NCI-H2081 (cell line): ENCODE measurements at regions not wholly inside any gene's neighbourhood (a gene's known extent, or its start where the extent isn't known, plus 50 kb on each side); places are given as distances from the start of the nearest gene placed in this dataset.
A peak's percentile ranks its signal among the peaks of the same experiment; 100 is the strongest.
"Not testable (repeated sequence)": the region's sequence is repeated elsewhere in the genome, so short reads cannot be mapped to it uniquely, and the experiment has no call there.

Experiments used
- DNase-seq, 2 experiments: peaks; one replicate each; lab custom pipeline; 2025; lab: John Stamatoyannopoulos, UW

- not testable (repeated sequence) for DNase-seq
Measured at GRCh38 chr4:142897518-142897917, 51.4 kb upstream of the INPP4B start.

- no peak for DNase-seq
Measured at GRCh38 chr4:142900622-142901021, 54.5 kb upstream of the INPP4B start.

GRCh38 chr4:142901166-142901662, 55.1 kb upstream of the INPP4B start:
- no peak for DNase-seq

GRCh38 chr4:142903617-142904016, 57.5 kb upstream of the INPP4B start:
- not testable (repeated sequence) for DNase-seq

- no peak for DNase-seq
Measured at GRCh38 chr4:142909908-142910307, 63.8 kb upstream of the INPP4B start.

- no peak for DNase-seq
Measured at GRCh38 chr4:142913034-142913433, 66.9 kb upstream of the INPP4B start.

- DNase-seq = no peak
Measured at GRCh38 chr4:142913461-142914030, 67.4 kb upstream of the INPP4B start.

GRCh38 chr4:142917678-142918077, 71.6 kb upstream of the INPP4B start:
- DNase-seq = no peak

- no peak for DNase-seq
Measured at GRCh38 chr4:142922720-142923119, 76.6 kb upstream of the INPP4B start.

- no peak for DNase-seq
Measured at GRCh38 chr4:142923619-142924018, 77.5 kb upstream of the INPP4B start.

GRCh38 chr4:142925161-142925560, 79.1 kb upstream of the INPP4B start:
- DNase-seq = no peak

GRCh38 chr4:142927721-142928120, 81.6 kb upstream of the INPP4B start:
- no peak for DNase-seq

GRCh38 chr4:142929526-142929925, 83.4 kb upstream of the INPP4B start:
- DNase-seq = no peak

GRCh38 chr4:142933207-142933606, 87.1 kb upstream of the INPP4B start:
- no peak for DNase-seq

GRCh38 chr4:142940425-142941330, 94.6 kb upstream of the INPP4B start:
- peak; percentile 87 to 97 for DNase-seq

GRCh38 chr4:142944565-142944964, 98.5 kb upstream of the INPP4B start:
- DNase-seq = no peak

- DNase-seq = no peak
Measured at GRCh38 chr4:142952821-142953580, 106.9 kb upstream of the INPP4B start.

GRCh38 chr4:142954415-142954814, 108.3 kb upstream of the INPP4B start:
- DNase-seq = no peak

GRCh38 chr4:142955501-142955900, 109.4 kb upstream of the INPP4B start:
- DNase-seq = no peak

GRCh38 chr4:142959173-142959572, 113.1 kb upstream of the INPP4B start:
- DNase-seq = no peak

- DNase-seq = no peak
Measured at GRCh38 chr4:142960126-142960525, 114.0 kb upstream of the INPP4B start.

- no peak for DNase-seq
Measured at GRCh38 chr4:142960867-142961644, 115.0 kb upstream of the INPP4B start.
